ENCODE measurements at regions not wholly inside any gene's neighbourhood (a gene's known extent, or its start where the extent isn't known, plus 50 kb on each side); places are given as distances from the start of the nearest gene placed in this dataset.
A peak's percentile ranks its signal among the peaks of the same experiment; 100 is the strongest.
"Not testable (repeated sequence)": the region's sequence is repeated elsewhere in the genome, so short reads cannot be mapped to it uniquely, and the experiment has no call there.

- DNase-seq = no peak
Observed at GRCh38 chr12:19671695-19672094, 232.4 kb downstream of the AEBP2 start.

- DNase-seq = no peak
Observed at GRCh38 chr12:19674437-19674836, 235.1 kb downstream of the AEBP2 start.

- DNase-seq = no peak
Observed at GRCh38 chr12:19675361-19675760, 236.1 kb downstream of the AEBP2 start.

GRCh38 chr12:19678501-19678900 is 239.2 kb downstream of the AEBP2 start:
- DNase-seq = not testable (repeated sequence)

- no peak for DNase-seq
Observed at GRCh38 chr12:19681007-19681406, 241.7 kb downstream of the AEBP2 start.

GRCh38 chr12:19683178-19683927 is 244.1 kb downstream of the AEBP2 start:
- DNase-seq = no peak

GRCh38 chr12:19687371-19687770 is 248.1 kb downstream of the AEBP2 start:
- no peak for DNase-seq

GRCh38 chr12:19688532-19688931 is 249.2 kb downstream of the AEBP2 start:
- DNase-seq = no peak

- no peak for DNase-seq
Observed at GRCh38 chr12:19689226-19689625, 249.9 kb downstream of the AEBP2 start.

GRCh38 chr12:19689801-19690472 is 250.6 kb downstream of the AEBP2 start:
- no peak for DNase-seq

GRCh38 chr12:19692091-19692490 is 252.8 kb downstream of the AEBP2 start:
- DNase-seq = no peak

GRCh38 chr12:19692566-19692965 is 253.3 kb downstream of the AEBP2 start:
- DNase-seq = no peak

- peak; percentile 81 for DNase-seq
Observed at GRCh38 chr12:19694627-19695026, 255.3 kb downstream of the AEBP2 start.

GRCh38 chr12:19695244-19696098 is 256.2 kb downstream of the AEBP2 start:
- DNase-seq = no peak

GRCh38 chr12:19700969-19701368 is 261.7 kb downstream of the AEBP2 start:
- no peak for DNase-seq

GRCh38 chr12:19704966-19705365 is 265.7 kb downstream of the AEBP2 start:
- DNase-seq = no peak

- DNase-seq = no peak
Observed at GRCh38 chr12:19706936-19707335, 267.6 kb downstream of the AEBP2 start.

GRCh38 chr12:19707948-19708409 is 268.7 kb downstream of the AEBP2 start:
- DNase-seq = peak; percentile 1

- no peak for DNase-seq
Observed at GRCh38 chr12:19709889-19710288, 270.6 kb downstream of the AEBP2 start.

- no peak for DNase-seq
Observed at GRCh38 chr12:19710811-19711793, 271.8 kb downstream of the AEBP2 start.

GRCh38 chr12:19712041-19712440 is 272.7 kb downstream of the AEBP2 start:
- peak; percentile 22 for DNase-seq

- no peak for DNase-seq
Observed at GRCh38 chr12:19718401-19718800, 279.1 kb downstream of the AEBP2 start.
